IMR-90 (cell line): ENCODE measurements at regions not wholly inside any gene's neighbourhood (a gene's known extent, or its start where the extent isn't known, plus 50 kb on each side); places are given as distances from the start of the nearest gene placed in this dataset.

Experiments
- ATAC-seq: fragments of 200-7000 bp; cut with Tn5 transposase; 2 replicates; pipeline ENCODE4 v1.9.1; 2020; ENCODE audit warnings: low read depth, mild to moderate bottlenecking, moderate library complexity
- BruUV-seq: library from RNA; stranded (reverse); fragments of 400-500 nt; replicated peaks from 2 replicates; lab custom pipeline; 2021; lab: Mats Ljungman, UMichigan
- CTCF ChIA-PET: fragments of 300-600 bp; formaldehyde crosslinking; extraction: SDS; loops from one replicate; lab custom pipeline; 2021; ENCODE audit warnings: antibody characterized with exemption; lab: Yijun Ruan, JAX
- POLR2A ChIA-PET: fragments of 300-600 bp; sonication (Branson Sonifier 250); formaldehyde crosslinking; loops from one replicate; lab custom pipeline; 2022; ENCODE audit warnings: antibody characterized with exemption; ENCODE audit not compliant: unreplicated experiment; lab: Charles Lee
- DNase-seq: peaks from one replicate; pipeline ENCODE4 v3.0.0; 2013
- H2AFZ ChIP-seq: replicated peaks from 2 replicates; pipeline ENCODE3; 2013; ENCODE audit warnings: low read length, mild to moderate bottlenecking; ENCODE audit not compliant: poor library complexity
- H2AK5ac ChIP-seq: 2 replicates; pipeline ENCODE4 v1.6.1; 2013; ENCODE audit warnings: low read depth, low read length, inconsistent platforms
- H2AK9ac ChIP-seq: replicated peaks from 2 replicates; pipeline ENCODE3; 2013; ENCODE audit warnings: mild to moderate bottlenecking, low read depth, low read length, moderate library complexity; ENCODE audit not compliant: poor library complexity
- H2BK120ac ChIP-seq: 2 replicates; pipeline ENCODE4 v1.6.1; 2013; ENCODE audit warnings: low read depth, low read length, inconsistent platforms
- H2BK15ac ChIP-seq: 3 replicates; pipeline ENCODE4 v1.6.1; 2013; ENCODE audit warnings: low read depth, low read length, inconsistent platforms
- H2BK20ac ChIP-seq: 2 replicates; pipeline ENCODE4 v1.6.1; 2013; ENCODE audit warnings: low read depth, mild to moderate bottlenecking, inconsistent platforms, low read length, moderate library complexity
- H2BK5ac ChIP-seq: 2 replicates; pipeline ENCODE4 v1.6.1; 2013; ENCODE audit warnings: mild to moderate bottlenecking, low read depth, low read length, inconsistent platforms; ENCODE audit not compliant: poor library complexity, severe bottlenecking
- H3K14ac ChIP-seq: replicated peaks from 2 replicates; pipeline ENCODE4 v1.6.1; 2013; ENCODE audit warnings: low read depth, low read length, inconsistent platforms
- H3K18ac ChIP-seq: 2 replicates; pipeline ENCODE4 v1.6.1; 2013; ENCODE audit warnings: low read depth, low read length, control low read depth
- H3K23ac ChIP-seq: 2 replicates; pipeline ENCODE4 v1.6.1; 2013; ENCODE audit warnings: low read depth, low read length, inconsistent platforms
- H3K27ac ChIP-seq: 2 replicates; pipeline ENCODE4 v1.5.1; 2013; ENCODE audit warnings: mild to moderate bottlenecking, control low read depth, low read length; ENCODE audit not compliant: insufficient read depth
- H3K27me3 ChIP-seq: 2 replicates; pipeline ENCODE4 v1.6.1; 2013; ENCODE audit warnings: low read length; ENCODE audit not compliant: control insufficient read depth, insufficient read depth
- H3K36me3 ChIP-seq: 2 replicates; pipeline ENCODE4 v1.6.1; 2013; ENCODE audit warnings: low read length, mixed read lengths; ENCODE audit not compliant: control insufficient read depth, insufficient read depth
- H3K4ac ChIP-seq: 2 replicates; pipeline ENCODE4 v1.6.1; 2013; ENCODE audit warnings: low read depth, low read length, inconsistent platforms
- H3K4me1 ChIP-seq: 2 replicates; pipeline ENCODE4 v1.6.1; 2013; ENCODE audit warnings: low read length, mixed read lengths; ENCODE audit not compliant: control insufficient read depth, insufficient read depth
- H3K4me2 ChIP-seq: 2 replicates; pipeline ENCODE4 v1.6.1; 2013; ENCODE audit warnings: low read depth, mild to moderate bottlenecking, control low read depth, low read length, moderate library complexity
- H3K4me3 ChIP-seq: 2 replicates; pipeline ENCODE4 v1.5.1; 2013; ENCODE audit warnings: low read depth, mild to moderate bottlenecking, control low read depth, low read length, moderate library complexity; ENCODE audit not compliant: insufficient read depth
- H3K56ac ChIP-seq: 2 replicates; pipeline ENCODE4 v1.6.1; 2013; ENCODE audit warnings: low read length, inconsistent platforms; ENCODE audit not compliant: insufficient read depth; ENCODE audit errors: extremely low read depth
- H3K79me1 ChIP-seq, 2 experiments: 2 replicates each; pipeline ENCODE4 v1.6.1; 2013; ENCODE audit warnings: low read length in 2 of 2, inconsistent platforms in 1 of 2, low read depth in 1 of 2
- H3K9ac ChIP-seq: 2 replicates; pipeline ENCODE4 v1.6.1; 2013; ENCODE audit warnings: low read depth, low read length, control low read depth
- H3K9me1 ChIP-seq: 2 replicates; pipeline ENCODE4 v1.6.1; 2013; ENCODE audit warnings: low read length, inconsistent platforms; ENCODE audit not compliant: insufficient read depth
- H3K9me3 ChIP-seq: 2 replicates; pipeline ENCODE4 v1.6.1; 2013; ENCODE audit warnings: low read length; ENCODE audit not compliant: control insufficient read depth, insufficient read depth
- H4K20me1 ChIP-seq: 2 replicates; pipeline ENCODE4 v1.6.1; 2013; ENCODE audit warnings: low read length, inconsistent platforms; ENCODE audit not compliant: insufficient read depth
- H4K5ac ChIP-seq: 2 replicates; pipeline ENCODE4 v1.6.1; 2013; ENCODE audit warnings: mild to moderate bottlenecking, low read depth, low read length, control low read depth
- H4K8ac ChIP-seq, 2 experiments: 2 replicates each; pipeline ENCODE4 v1.6.1; 2013; ENCODE audit warnings: low read depth in 2 of 2, low read length in 2 of 2, control low read depth in 1 of 2, inconsistent platforms in 1 of 2
- H4K91ac ChIP-seq: 2 replicates; pipeline ENCODE4 v1.6.1; 2013; ENCODE audit warnings: low read depth, low read length, inconsistent platforms; ENCODE audit not compliant: insufficient read depth
- ELK1 ChIP-seq: fragments of 150-350 bp; IDR thresholded peaks from 2 replicates; pipeline ENCODE4 v1.6.1; 2016; ENCODE audit warnings: low read depth, mild to moderate bottlenecking, low read length, moderate library complexity, borderline replicate concordance
- RFX5 ChIP-seq: IDR thresholded peaks from 2 replicates; pipeline ENCODE4 v1.8.0; 2012; ENCODE audit warnings: low read depth, mild to moderate bottlenecking, low read length, moderate library complexity
- USF2 ChIP-seq: fragments of 150-350 bp; IDR thresholded peaks from 2 replicates; pipeline ENCODE4 v1.6.1; 2017; ENCODE audit warnings: mild to moderate bottlenecking, antibody characterized with exemption, low read length, low read depth
- WGBS, 2 experiments: methylation state at CpG; one replicate each; pipeline versions ENCODE4 v1.1.5 to v1.1.7; 2013; ENCODE audit warnings: missing lambda C conversion rate in 2 of 2; ENCODE audit not compliant: insufficient read length in 1 of 2; ENCODE audit errors: extremely low coverage in 2 of 2; 5-methylcytosine and 5-hydroxymethylcytosine counted together
- dilution Hi-C: fragments of 300-500 bp; cut with HindIII; formaldehyde crosslinking; loops from one replicate; pipeline ENCODE4 v1.14.3; 2018; ENCODE audit warnings: low sequenced_read_pairs; ENCODE audit not compliant: unreplicated experiment
- in situ Hi-C: fragments of 300-500 bp; cut with MboI; formaldehyde crosslinking; loops from 3 replicates; pipeline ENCODE4 v1.14.3; 2019; ENCODE audit warnings: low sequenced_read_pairs, inconsistent platforms, mixed read lengths
- intact Hi-C: fragments of 100-400 bp; cut with micrococcal nuclease; formaldehyde crosslinking; loops from 2 replicates; pipeline ENCODE4 v1.10.0; 2022

GRCh38 chr3:144840866-144841265 is 869.2 kb downstream of the DIPK2A start:
- peaks cover 3% of the 10 kb centered on the region for H3K9me3 ChIP-seq
- no peak overlapping the region for H3K18ac ChIP-seq
- H4K91ac ChIP-seq: no peak overlapping the region
- DNase-seq (no peak), ATAC-seq (no peak)
- H3K9me1 ChIP-seq: no peaks in the 10 kb centered on the region
- H2BK120ac ChIP-seq: no peak overlapping the region
- H3K36me3 ChIP-seq: no peaks in the 10 kb centered on the region
- no peak overlapping the region for H2AK5ac ChIP-seq
- intact Hi-C loops: no loop called here
- no peak overlapping the region for H2BK5ac ChIP-seq
- H3K9ac ChIP-seq: no peak overlapping the region
- CTCF ChIA-PET: no interaction called here
- no peak overlapping the region for H3K23ac ChIP-seq
- H3K27me3 ChIP-seq: no peaks in the 10 kb centered on the region
- no peaks in the 10 kb centered on the region for H3K79me1 ChIP-seq
- H4K8ac ChIP-seq: no peak overlapping the region
- H3K56ac ChIP-seq: no peak overlapping the region
- H2AFZ ChIP-seq: no peak overlapping the region
- WGBS, 2 experiments: no CpG with 5 or more reads among the region's 1 CpG
- H2BK15ac ChIP-seq: no peak overlapping the region
- H3K4me2 ChIP-seq: no peak overlapping the region
- no peak overlapping the region for H2AK9ac ChIP-seq
- H4K20me1 ChIP-seq: no peaks in the 10 kb centered on the region
- H3K14ac ChIP-seq: no peak overlapping the region
- TF ChIP-seq RFX5: no peak
- TF ChIP-seq USF2: no peak
- no peak for TF ChIP-seq ELK1
- dilution Hi-C loops: no loop called here
- H4K5ac ChIP-seq: no peak overlapping the region
- H3K4me3 ChIP-seq: no peak overlapping the region
- POLR2A ChIA-PET: no interaction called here
- in situ Hi-C loops: no loop called here
- H2BK20ac ChIP-seq: no peak overlapping the region
- no TSS peak for BruUV-seq
- H3K4me1 ChIP-seq: no peaks in the 10 kb centered on the region
- no peak overlapping the region for H3K4ac ChIP-seq
- no peak overlapping the region for H3K27ac ChIP-seq
